Type B pancreatic cell (in vitro differentiated cells): ENCODE measurements at regions not wholly inside any gene's neighbourhood (a gene's known extent, or its start where the extent isn't known, plus 50 kb on each side); places are given as distances from the start of the nearest gene placed in this dataset.

Experiments
- DNase-seq: peaks from one replicate; pipeline ENCODE4 v3.0.0; 2021; ENCODE audit warnings: mixed read lengths; ENCODE audit not compliant: unreplicated experiment; ENCODE audit errors: extremely low spot score
- H3K27ac Mint-ChIP-seq: 2 replicates; pipeline ENCODE4 v1.8.0; 2021; ENCODE audit warnings: mild to moderate bottlenecking, mixed read lengths
- H3K27me3 Mint-ChIP-seq: 2 replicates; pipeline ENCODE4 v1.8.0; 2021; ENCODE audit warnings: mixed read lengths
- H3K36me3 Mint-ChIP-seq: 2 replicates; pipeline ENCODE4 v1.8.0; 2021; ENCODE audit warnings: mixed read lengths
- H3K4me1 Mint-ChIP-seq: one replicate; pipeline ENCODE4 v1.8.0; 2021; ENCODE audit warnings: mixed read lengths; ENCODE audit not compliant: unreplicated experiment
- H3K4me3 Mint-ChIP-seq: 2 replicates; pipeline ENCODE4 v1.8.0; 2021; ENCODE audit warnings: mild to moderate bottlenecking, mixed read lengths
- H3K9me3 Mint-ChIP-seq: 2 replicates; pipeline ENCODE4 v1.8.0; 2021; ENCODE audit warnings: mixed read lengths
- CTCF ChIP-seq: fragments of 200-600 bp; sonication (generic); conservative IDR thresholded peaks from 2 replicates; pipeline ENCODE4 v1.5.0; 2021; ENCODE audit warnings: antibody characterized with exemption, mild to moderate bottlenecking

- H3K27ac Mint-ChIP-seq = no peak overlapping the region
- H3K4me1 Mint-ChIP-seq = peaks cover 5% of the 10 kb centered on the region
- no peak for DNase-seq
- no peak overlapping the region for H3K4me3 Mint-ChIP-seq
- no peak for TF ChIP-seq CTCF
- H3K27me3 Mint-ChIP-seq = no peaks in the 10 kb centered on the region
- H3K9me3 Mint-ChIP-seq = no peaks in the 10 kb centered on the region
- no peaks in the 10 kb centered on the region for H3K36me3 Mint-ChIP-seq
Measured at GRCh38 chr4:137452799-137453198, 79.5 kb downstream of the PCDH18 start.

- Mint-ChIP-seq H3K4me1 (peaks cover 5% of the 10 kb centered on the region), H3K9me3 (no peaks in the 10 kb centered on the region), H3K27ac (no peak overlapping the region), H3K27me3 (no peaks in the 10 kb centered on the region), H3K4me3 (no peak overlapping the region), H3K36me3 (no peaks in the 10 kb centered on the region)
- DNase-seq = no peak
- no peak for TF ChIP-seq CTCF
Measured at GRCh38 chr4:137451172-137451825, 81.0 kb downstream of the PCDH18 start.

- no peaks in the 10 kb centered on the region for H3K27me3 Mint-ChIP-seq
- H3K27ac Mint-ChIP-seq = no peak overlapping the region
- peaks cover 5% of the 10 kb centered on the region for H3K4me1 Mint-ChIP-seq
- TF ChIP-seq CTCF = no peak
- no peak overlapping the region for H3K4me3 Mint-ChIP-seq
- no peaks in the 10 kb centered on the region for H3K9me3 Mint-ChIP-seq
- DNase-seq = no peak
- H3K36me3 Mint-ChIP-seq = no peaks in the 10 kb centered on the region
Measured at GRCh38 chr4:137448402-137448801, 83.9 kb downstream of the PCDH18 start.

- Mint-ChIP-seq H3K9me3 (no peaks in the 10 kb centered on the region), H3K4me1 (no peaks in the 10 kb centered on the region), H3K36me3 (no peaks in the 10 kb centered on the region), H3K4me3 (no peak overlapping the region), H3K27ac (no peak overlapping the region), H3K27me3 (no peaks in the 10 kb centered on the region)
- TF ChIP-seq CTCF = no peak
- no peak for DNase-seq
Measured at GRCh38 chr4:137446071-137446470, 86.2 kb downstream of the PCDH18 start.

- Mint-ChIP-seq H3K27me3 (no peaks in the 10 kb centered on the region), H3K9me3 (no peaks in the 10 kb centered on the region), H3K27ac (no peak overlapping the region), H3K36me3 (no peaks in the 10 kb centered on the region), H3K4me3 (no peak overlapping the region), H3K4me1 (no peaks in the 10 kb centered on the region)
- no peak for DNase-seq
- no peak for TF ChIP-seq CTCF
Measured at GRCh38 chr4:137443031-137443800, 89.1 kb downstream of the PCDH18 start.
